ENCODE measurements at regions not wholly inside any gene's neighbourhood (a gene's known extent, or its start where the extent isn't known, plus 50 kb on each side); places are given as distances from the start of the nearest gene placed in this dataset.

GRCh38 chr1:82507011-82507410 is 706.3 kb downstream of the ADGRL2 start:
- TF ChIP-seq NR3C1 (CRISPR knock-in tag; conservative IDR thresholded peaks at IDR 0.05; ENCODE audit: low read depth): no peak
- TF ChIP-seq TEAD4 (CRISPR knock-in tag; IDR thresholded peaks at IDR 0.05): no peak
- no peak for TF ChIP-seq ESRRA (CRISPR knock-in tag; IDR thresholded peaks at IDR 0.05; ENCODE audit: borderline replicate concordance)
- no peak for TF ChIP-seq NFYB (CRISPR knock-in tag; conservative IDR thresholded peaks at IDR 0.05; ENCODE audit: low read depth)
- TF ChIP-seq, protein P1, sequence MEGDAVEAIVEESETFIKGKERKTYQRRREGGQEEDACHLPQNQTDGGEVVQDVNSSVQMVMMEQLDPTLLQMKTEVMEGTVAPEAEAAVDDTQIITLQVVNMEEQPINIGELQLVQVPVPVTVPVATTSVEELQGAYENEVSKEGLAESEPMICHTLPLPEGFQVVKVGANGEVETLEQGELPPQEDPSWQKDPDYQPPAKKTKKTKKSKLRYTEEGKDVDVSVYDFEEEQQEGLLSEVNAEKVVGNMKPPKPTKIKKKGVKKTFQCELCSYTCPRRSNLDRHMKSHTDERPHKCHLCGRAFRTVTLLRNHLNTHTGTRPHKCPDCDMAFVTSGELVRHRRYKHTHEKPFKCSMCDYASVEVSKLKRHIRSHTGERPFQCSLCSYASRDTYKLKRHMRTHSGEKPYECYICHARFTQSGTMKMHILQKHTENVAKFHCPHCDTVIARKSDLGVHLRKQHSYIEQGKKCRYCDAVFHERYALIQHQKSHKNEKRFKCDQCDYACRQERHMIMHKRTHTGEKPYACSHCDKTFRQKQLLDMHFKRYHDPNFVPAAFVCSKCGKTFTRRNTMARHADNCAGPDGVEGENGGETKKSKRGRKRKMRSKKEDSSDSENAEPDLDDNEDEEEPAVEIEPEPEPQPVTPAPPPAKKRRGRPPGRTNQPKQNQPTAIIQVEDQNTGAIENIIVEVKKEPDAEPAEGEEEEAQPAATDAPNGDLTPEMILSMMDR (IDR thresholded peaks at IDR 0.05): no peak
- TF ChIP-seq FOXP1 (CRISPR knock-in tag; IDR thresholded peaks at IDR 0.05; ENCODE audit: borderline replicate concordance): no peak
- TF ChIP-seq, protein P2, sequence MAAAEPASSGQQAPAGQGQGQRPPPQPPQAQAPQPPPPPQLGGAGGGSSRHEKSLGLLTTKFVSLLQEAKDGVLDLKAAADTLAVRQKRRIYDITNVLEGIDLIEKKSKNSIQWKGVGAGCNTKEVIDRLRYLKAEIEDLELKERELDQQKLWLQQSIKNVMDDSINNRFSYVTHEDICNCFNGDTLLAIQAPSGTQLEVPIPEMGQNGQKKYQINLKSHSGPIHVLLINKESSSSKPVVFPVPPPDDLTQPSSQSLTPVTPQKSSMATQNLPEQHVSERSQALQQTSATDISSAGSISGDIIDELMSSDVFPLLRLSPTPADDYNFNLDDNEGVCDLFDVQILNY (CRISPR knock-in tag; IDR thresholded peaks at IDR 0.05): no peak
- no peak for TF ChIP-seq PRDM15 (CRISPR knock-in tag; IDR thresholded peaks at IDR 0.05)
- TF ChIP-seq ZNF396 (CRISPR knock-in tag; IDR thresholded peaks at IDR 0.05; ENCODE audit: borderline replicate concordance): no peak
- no peak for TF ChIP-seq FOXK1 (CRISPR knock-in tag; IDR thresholded peaks at IDR 0.05)
